HepG2 (cell line): ENCODE measurements at regions not wholly inside any gene's neighbourhood (a gene's known extent, or its start where the extent isn't known, plus 50 kb on each side); places are given as distances from the start of the nearest gene placed in this dataset.

Experiments
- BATF2 ChIP-seq: sonication (generic); formaldehyde crosslinking; IDR thresholded peaks from 2 replicates; pipeline ENCODE4 v1.8.0; 2022; ENCODE audit warnings: mild to moderate bottlenecking, missing genetic modification reagents, moderate library complexity
- CBX5 ChIP-seq: sonication (generic); formaldehyde crosslinking; IDR thresholded peaks from 2 replicates; pipeline ENCODE4 v1.4.0; 2020; ENCODE audit warnings: missing genetic modification reagents, borderline replicate concordance
- CTCF ChIP-seq: sonication (generic); formaldehyde crosslinking; IDR thresholded peaks from 2 replicates; pipeline ENCODE4 v1.5.0; 2020; ENCODE audit warnings: mild to moderate bottlenecking, missing genetic modification reagents, moderate library complexity
- ERF ChIP-seq: IDR thresholded peaks from 2 replicates; pipeline ENCODE4 v1.6.1; 2018; ENCODE audit warnings: missing biosample characterization, missing genetic modification reagents
- FOXA3 ChIP-seq: IDR thresholded peaks from 2 replicates; pipeline ENCODE4 v1.6.1; 2016; ENCODE audit warnings: missing genetic modification reagents, missing compliant biosample characterization
- MAFK ChIP-seq, 2 experiments: IDR thresholded peaks in 1 of 2; conservative IDR thresholded peaks in 1 of 2; 2 replicates each; pipeline ENCODE4 v1.6.1; 2011; ENCODE audit warnings: improper control_type of control experiment in 2 of 2, low read length in 2 of 2
- MEIS2 ChIP-seq: sonication (generic); formaldehyde crosslinking; IDR thresholded peaks from 2 replicates; pipeline ENCODE4 v1.9.0; 2021; ENCODE audit warnings: mild to moderate bottlenecking, missing genetic modification reagents
- NFKB2 ChIP-seq: sonication (generic); formaldehyde crosslinking; IDR thresholded peaks from 2 replicates; pipeline ENCODE4 v1.4.0; 2020; ENCODE audit warnings: missing genetic modification reagents, borderline replicate concordance
- REPIN1 ChIP-seq: sonication (generic); formaldehyde crosslinking; IDR thresholded peaks from 2 replicates; pipeline ENCODE4 v1.8.0; 2022; ENCODE audit warnings: missing genetic modification reagents, low read depth, mild to moderate bottlenecking, borderline replicate concordance
- SMC3 ChIP-seq: IDR thresholded peaks from 2 replicates; pipeline ENCODE4 v1.6.1; 2011; ENCODE audit warnings: low read length, improper control_type of control experiment
- SRSF1 ChIP-seq: fragments of 200-400 bp; formaldehyde crosslinking; optimal IDR thresholded peaks from 2 replicates; pipeline ENCODE3; 2017; ENCODE audit warnings: mild to moderate bottlenecking, low read depth, low read length, moderate library complexity
- STAG1 ChIP-seq: sonication (generic); formaldehyde crosslinking; IDR thresholded peaks from 2 replicates; pipeline ENCODE4 v1.4.0; 2020; ENCODE audit warnings: missing genetic modification reagents
- ZBTB7B ChIP-seq: sonication (generic); formaldehyde crosslinking; IDR thresholded peaks from 2 replicates; pipeline ENCODE4 v1.4.0; 2020; ENCODE audit warnings: missing genetic modification reagents
- ZNF574 ChIP-seq: sonication (generic); formaldehyde crosslinking; IDR thresholded peaks from 2 replicates; pipeline ENCODE4 v1.4.0; 2020; ENCODE audit warnings: missing genetic modification reagents
- ZNF589 ChIP-seq: sonication (generic); formaldehyde crosslinking; conservative IDR thresholded peaks from 2 replicates; pipeline ENCODE4 v1.8.0; 2022; ENCODE audit warnings: mild to moderate bottlenecking, moderate library complexity, missing genetic modification reagents
- ZNF687 ChIP-seq: sonication (generic); formaldehyde crosslinking; IDR thresholded peaks from 2 replicates; pipeline ENCODE4 v1.5.1; 2020; ENCODE audit warnings: mild to moderate bottlenecking, missing genetic modification reagents, moderate library complexity

- TF ChIP-seq ZNF687 (CRISPR knock-in tag), result 0 out of 2 replicates have a peak, but pooled peaks have one; percentile 12
- peak; percentile 71; the same call in 1 of the 2 replicates for TF ChIP-seq CBX5 (CRISPR knock-in tag)
- 0 out of 2 replicates have a peak, but pooled peaks have one; percentile 34 for TF ChIP-seq ZNF589 (CRISPR knock-in tag)
- TF ChIP-seq BATF2 (CRISPR knock-in tag), result no peak
- TF ChIP-seq SRSF1, result no peak
- TF ChIP-seq FOXA3, result 0 out of 2 replicates have a peak, but pooled peaks have one; percentile 14
- TF ChIP-seq ZNF574 (CRISPR knock-in tag), result peak; percentile 17; the same call in 1 of the 2 replicates
- 0 out of 2 replicates have a peak, but pooled peaks have one; percentile 22 for TF ChIP-seq ERF (CRISPR knock-in tag)
- TF ChIP-seq SMC3, result peak; percentile 72
- no peak for TF ChIP-seq MAFK (conservative IDR thresholded peaks at IDR 0.05 in 1 of 2, IDR thresholded peaks at IDR 0.05 in 1 of 2; ENCODE audit: low read length in 2 of 2)
- peak; percentile 46; the same call in 1 of the 2 replicates for TF ChIP-seq REPIN1 (CRISPR knock-in tag)
- TF ChIP-seq ZBTB7B (CRISPR knock-in tag), result no peak
- peak; percentile 96 for TF ChIP-seq CTCF (CRISPR knock-in tag)
- 0 out of 2 replicates have a peak, but pooled peaks have one; percentile 30 for TF ChIP-seq NFKB2 (CRISPR knock-in tag)
- peak; percentile 94 for TF ChIP-seq STAG1
- TF ChIP-seq MEIS2 (CRISPR knock-in tag), result no peak
These were observed 267.9 kb upstream of the GHITM start (continued) for GRCh38 chr10:83871187-83872081.
